GM20000 (cell line): ENCODE measurements at regions not wholly inside any gene's neighbourhood (a gene's known extent, or its start where the extent isn't known, plus 50 kb on each side); places are given as distances from the start of the nearest gene placed in this dataset.

ENCODE experiments used
- DNase-seq: peaks from one replicate; pipeline ENCODE4 v3.0.0; 2012; ENCODE audit warnings: low spot score
- TF ChIP-seq, protein P1 (sequence below): IDR thresholded peaks from 2 replicates; pipeline ENCODE4 v1.5.1; 2012; ENCODE audit warnings: mild to moderate bottlenecking, control low read depth; ENCODE audit errors: extremely low read depth, missing control alignments

DNA sequence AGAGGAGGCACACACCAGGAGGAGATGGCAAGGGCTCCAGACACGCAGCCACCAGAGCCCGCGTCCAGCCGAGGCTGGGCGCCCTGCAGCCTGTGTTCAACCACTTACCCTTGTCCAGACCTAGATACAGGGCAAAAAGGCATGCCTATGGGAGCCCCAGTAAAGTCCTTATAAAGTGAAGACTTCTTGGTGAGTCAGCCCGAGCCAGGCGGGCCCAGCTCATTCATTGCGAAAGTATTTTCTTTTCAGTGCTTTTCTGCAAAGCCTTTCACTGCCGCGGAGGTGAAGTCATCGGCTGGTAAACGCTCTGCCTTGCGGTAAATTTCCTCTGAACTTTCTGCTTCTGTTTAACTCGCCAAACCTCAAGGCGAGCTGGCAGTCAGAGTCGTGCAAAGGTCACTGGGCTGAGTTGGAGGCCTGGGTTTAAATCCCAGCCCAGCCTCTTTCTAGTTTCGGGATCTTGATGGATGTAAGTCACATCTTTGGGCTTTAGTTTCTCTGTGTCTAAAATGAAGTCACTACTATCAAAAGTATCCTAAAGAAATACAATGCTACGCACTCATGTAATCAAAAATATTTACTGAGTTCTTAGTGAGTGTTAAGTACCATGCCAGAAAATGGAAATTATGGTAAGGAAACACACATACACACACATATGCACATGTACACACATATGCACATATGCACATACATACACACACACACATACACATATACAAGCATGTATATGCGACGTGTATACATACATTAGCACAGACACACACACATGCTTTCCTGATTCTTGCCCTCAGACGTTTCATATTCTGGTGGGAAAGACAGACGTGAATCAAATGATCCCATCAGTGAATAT, 54.7 kb upstream of the IFFO2 start:
- TF ChIP-seq, protein P1, sequence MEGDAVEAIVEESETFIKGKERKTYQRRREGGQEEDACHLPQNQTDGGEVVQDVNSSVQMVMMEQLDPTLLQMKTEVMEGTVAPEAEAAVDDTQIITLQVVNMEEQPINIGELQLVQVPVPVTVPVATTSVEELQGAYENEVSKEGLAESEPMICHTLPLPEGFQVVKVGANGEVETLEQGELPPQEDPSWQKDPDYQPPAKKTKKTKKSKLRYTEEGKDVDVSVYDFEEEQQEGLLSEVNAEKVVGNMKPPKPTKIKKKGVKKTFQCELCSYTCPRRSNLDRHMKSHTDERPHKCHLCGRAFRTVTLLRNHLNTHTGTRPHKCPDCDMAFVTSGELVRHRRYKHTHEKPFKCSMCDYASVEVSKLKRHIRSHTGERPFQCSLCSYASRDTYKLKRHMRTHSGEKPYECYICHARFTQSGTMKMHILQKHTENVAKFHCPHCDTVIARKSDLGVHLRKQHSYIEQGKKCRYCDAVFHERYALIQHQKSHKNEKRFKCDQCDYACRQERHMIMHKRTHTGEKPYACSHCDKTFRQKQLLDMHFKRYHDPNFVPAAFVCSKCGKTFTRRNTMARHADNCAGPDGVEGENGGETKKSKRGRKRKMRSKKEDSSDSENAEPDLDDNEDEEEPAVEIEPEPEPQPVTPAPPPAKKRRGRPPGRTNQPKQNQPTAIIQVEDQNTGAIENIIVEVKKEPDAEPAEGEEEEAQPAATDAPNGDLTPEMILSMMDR: no peak
- peak; percentile 58 for DNase-seq

DNA sequence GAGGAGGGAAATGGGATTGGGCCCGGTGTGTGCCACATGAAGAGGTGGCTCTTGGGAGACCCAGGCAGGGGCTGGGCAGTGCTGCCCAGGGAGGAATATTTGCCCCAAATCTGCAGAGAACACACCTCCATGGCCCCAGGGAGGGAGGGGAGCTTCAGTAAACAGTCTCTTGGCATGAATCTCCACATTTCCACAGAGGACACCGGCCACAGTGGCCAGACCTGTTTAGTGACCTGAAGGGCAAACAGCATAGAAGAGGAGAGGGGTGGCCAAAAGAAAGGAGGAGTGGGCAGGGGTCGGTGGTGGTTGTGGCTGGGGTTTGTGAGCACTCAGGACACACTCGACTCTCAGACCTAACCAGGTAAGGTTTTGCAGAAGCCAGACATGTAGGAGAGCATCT, 54.0 kb upstream of the IFFO2 start:
- TF ChIP-seq, protein P1: no peak
- DNase-seq: no peak

DNA sequence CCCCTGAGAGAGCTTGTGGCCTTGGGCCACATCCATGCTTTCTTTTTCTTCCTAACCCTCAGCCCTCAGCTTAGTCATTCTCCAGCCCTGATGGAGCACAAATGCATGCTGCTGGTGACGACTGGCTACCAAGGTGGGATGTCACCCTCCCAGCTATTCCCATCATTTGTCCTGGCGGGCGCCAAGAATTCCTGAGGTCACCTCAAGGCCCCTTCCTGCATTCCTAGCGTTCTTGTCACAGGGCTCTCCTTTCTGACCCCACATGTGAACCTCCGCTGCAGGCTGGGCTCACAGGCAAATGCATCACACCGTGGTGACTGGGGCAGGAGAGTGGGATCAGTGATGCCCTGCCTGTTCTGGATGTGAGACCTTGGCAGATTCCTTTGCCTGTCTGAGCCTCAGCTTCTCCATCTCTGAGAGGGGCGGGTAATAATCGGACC, 53.4 kb upstream of the IFFO2 start:
- TF ChIP-seq, protein P1: no peak
- DNase-seq: no peak

DNA sequence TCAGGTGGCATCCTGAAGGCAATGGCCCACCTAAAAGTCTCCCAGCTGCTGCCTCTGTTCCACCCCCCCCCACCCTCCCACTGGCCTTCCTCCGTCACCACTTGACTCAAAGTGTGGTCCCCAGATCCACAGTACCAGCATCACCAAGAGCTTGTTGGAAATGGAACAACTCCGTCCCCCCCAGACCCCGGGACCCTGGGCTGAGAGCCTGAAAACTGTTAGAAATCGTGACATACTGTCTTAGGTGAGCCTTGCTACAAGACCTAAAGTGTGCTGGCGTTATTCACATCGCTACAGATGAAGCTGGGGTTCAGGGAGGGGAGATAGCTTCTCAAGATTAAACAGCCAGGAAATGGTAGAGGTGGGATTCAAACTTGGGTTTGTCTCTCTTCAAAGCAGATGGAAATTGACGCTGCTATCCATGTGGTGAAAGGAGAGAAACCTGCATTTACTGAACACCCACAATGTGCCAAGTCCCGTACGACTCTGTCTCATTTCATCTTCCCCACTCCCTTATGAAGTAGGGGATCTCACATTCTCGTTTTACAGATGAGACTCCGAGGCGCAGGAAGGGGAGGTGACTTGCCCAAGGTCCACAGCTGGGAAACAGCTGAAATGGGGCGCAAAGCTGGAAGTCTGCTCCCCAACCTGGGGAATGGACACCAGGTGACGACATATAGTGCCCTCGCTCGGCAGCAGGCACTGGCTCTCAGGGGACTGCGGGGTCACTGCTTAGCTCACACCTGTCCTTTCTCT, 52.8 kb upstream of the IFFO2 start:
- TF ChIP-seq, protein P1: no peak
- no peak for DNase-seq

DNA sequence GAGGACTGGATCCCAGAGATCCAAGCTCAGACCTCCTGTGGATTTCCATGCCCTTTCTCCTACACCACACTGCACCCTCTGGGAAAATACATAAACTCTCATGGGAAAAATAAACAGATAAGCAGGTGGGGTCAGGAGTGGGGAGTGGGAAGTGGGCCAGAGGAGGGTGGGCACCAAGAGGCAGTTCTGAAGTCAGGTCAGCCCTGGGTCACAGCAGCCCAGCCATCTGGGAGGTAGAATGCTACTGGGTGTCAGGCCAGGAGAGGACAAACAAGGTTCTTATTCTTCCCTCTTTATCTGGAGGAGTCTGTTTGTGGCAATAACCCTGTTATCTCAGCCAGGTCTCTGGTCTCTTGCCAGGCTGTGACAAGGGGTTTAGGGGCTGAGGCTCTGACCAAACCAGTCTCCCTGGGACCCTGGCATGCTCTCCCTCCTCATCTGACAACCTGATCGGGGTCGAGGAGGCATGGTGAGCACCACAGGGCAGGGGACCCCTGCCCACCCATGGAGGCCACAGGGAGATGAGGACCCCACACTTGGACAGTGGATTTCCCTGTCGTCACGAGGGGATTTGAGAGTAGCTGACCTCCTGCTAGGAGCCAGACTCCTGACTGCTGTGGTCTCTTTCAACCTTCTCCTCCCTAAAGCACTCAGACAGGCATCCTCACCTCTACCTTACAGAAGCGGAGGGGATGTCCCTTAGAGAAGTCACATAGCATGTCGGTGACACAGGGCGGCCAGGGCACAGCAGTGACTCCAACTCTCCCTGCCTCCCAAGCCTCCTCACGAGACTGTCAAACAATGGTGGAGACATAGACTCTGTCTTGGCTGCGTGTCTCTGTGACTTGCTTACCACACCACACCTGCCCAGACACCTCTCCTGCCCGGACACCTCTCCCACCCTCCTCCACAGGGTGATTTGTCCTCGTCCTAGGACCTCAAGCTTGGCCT, 51.3 kb upstream of the IFFO2 start:
- TF ChIP-seq, protein P1: no peak

DNA sequence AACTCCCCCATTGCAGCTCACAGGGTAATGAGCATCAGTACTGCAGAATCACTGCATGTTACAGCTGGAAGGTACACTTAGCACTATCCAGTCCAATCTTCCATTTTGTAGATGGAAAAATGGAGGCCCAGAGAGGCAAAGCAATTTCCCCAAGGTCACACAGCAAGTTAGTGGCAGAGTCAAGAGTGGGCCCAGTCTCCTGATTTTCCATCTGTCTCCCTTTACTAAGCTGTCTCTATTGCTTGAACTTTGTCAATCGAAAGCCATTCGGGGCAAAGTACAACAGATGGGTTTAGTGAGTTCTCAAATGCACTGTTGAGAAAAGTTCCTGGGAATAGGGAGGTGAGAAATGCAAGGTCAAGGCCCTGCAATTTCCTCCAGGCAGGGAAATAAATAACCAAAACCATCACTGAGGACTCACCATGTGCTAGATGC, 50.4 kb upstream of the IFFO2 start:
- TF ChIP-seq, protein P1: no peak
- DNase-seq: no peak

More for the DNA sequence above, 51.3 kb upstream of the IFFO2 start:
- DNase-seq: no peak
